Tibial artery (tissue), 4 donors: ENCODE measurements at regions not wholly inside any gene's neighbourhood (a gene's known extent, or its start where the extent isn't known, plus 50 kb on each side); places are given as distances from the start of the nearest gene placed in this dataset.

ENCODE experiments used
- DNase-seq, 2 donors: peaks; one replicate each; pipeline ENCODE4 v3.0.0-alpha.2; 2019
- H3K27ac ChIP-seq, 2 donors: fragments of 200-600 bp; sonication (generic) in 1 of 2; 1 replicate in 1 of 2; 2 replicates in 1 of 2; pipeline ENCODE4 v1.5.1; 2018 to 2019; ENCODE audit warnings: mild to moderate bottlenecking in 1 of 2
- H3K27me3 ChIP-seq, 2 donors: fragments of 200-600 bp; sonication (generic) in 1 of 2; one replicate each; pipeline versions ENCODE4 v1.5.1 to v1.6.0; 2016 to 2019
- H3K36me3 ChIP-seq, 3 donors: fragments of 200-600 bp; sonication (generic) in 2 of 3; one replicate each; pipeline ENCODE4 v1.5.1; 2016 to 2019; ENCODE audit warnings: mild to moderate bottlenecking in 2 of 3
- H3K4me1 ChIP-seq, 4 donors: fragments of 200-600 bp; sonication (generic) in 2 of 4; 1 replicate in 3 of 4; 2 replicates in 1 of 4; pipeline ENCODE4 v1.5.1; 2016 to 2019
- H3K4me3 ChIP-seq, 2 donors: fragments of 200-600 bp; sonication (generic) in 1 of 2; 1 replicate in 1 of 2; 2 replicates in 1 of 2; pipeline ENCODE4 v1.5.1; 2018 to 2019; ENCODE audit warnings: mild to moderate bottlenecking in 2 of 2
- H3K9me3 ChIP-seq, 3 donors: fragments of 200-600 bp; sonication (generic) in 1 of 3; one replicate each; pipeline ENCODE4 v1.5.1; 2016 to 2019
- CTCF ChIP-seq, 2 experiments: fragments of 200-600 bp in 1 of 2; fragments of 450-650 bp in 1 of 2; IDR thresholded peaks; one replicate each; pipeline ENCODE4 v1.5.1; 2017 to 2019; ENCODE audit warnings: antibody characterized with exemption in 2 of 2, mild to moderate bottlenecking in 1 of 2, moderate library complexity in 1 of 2
- intact Hi-C: fragments of 100-400 bp; cut with DNase I; formaldehyde crosslinking; loops from one replicate; pipeline ENCODE4 v1.15.0; 2023; ENCODE audit warnings: low total_unique reads

DNA sequence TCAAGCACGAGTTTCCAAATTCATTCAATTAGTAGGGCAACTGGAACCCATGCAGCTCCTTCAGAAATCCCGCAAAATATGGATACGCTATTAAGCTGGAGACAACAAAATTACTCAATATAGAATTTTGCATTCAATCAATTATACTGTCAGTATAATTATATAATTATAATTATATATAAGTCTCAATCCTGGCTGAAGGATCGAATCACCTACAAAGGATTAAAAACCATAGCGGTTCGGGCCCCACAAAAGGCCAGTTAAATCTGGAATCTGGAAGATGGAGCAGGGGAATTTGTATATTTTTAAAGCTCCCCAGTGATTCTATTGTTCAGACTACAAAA lies 55.7 kb downstream of the FHIP2A start:
- H3K27ac ChIP-seq, result no peak overlapping the region
- no peaks in the 10 kb centered on the region for H3K36me3 ChIP-seq
- intact Hi-C loops, result loop anchor here (10.0 kb wide), 1 partner anchor 888 kb away; no protein-coding TSS in a partner anchor
- peaks cover 0 to 3% of the 10 kb centered on the region in 2 donors for H3K27me3 ChIP-seq
- H3K9me3 ChIP-seq, result no peaks in the 10 kb centered on the region
- no peak overlapping the region for H3K4me3 ChIP-seq
- peaks cover 0 to 7% (median 2%) of the 10 kb centered on the region in 4 donors for H3K4me1 ChIP-seq
- no peak for DNase-seq
- TF ChIP-seq CTCF (IDR thresholded peaks at IDR 0.05), result no peak

DNA sequence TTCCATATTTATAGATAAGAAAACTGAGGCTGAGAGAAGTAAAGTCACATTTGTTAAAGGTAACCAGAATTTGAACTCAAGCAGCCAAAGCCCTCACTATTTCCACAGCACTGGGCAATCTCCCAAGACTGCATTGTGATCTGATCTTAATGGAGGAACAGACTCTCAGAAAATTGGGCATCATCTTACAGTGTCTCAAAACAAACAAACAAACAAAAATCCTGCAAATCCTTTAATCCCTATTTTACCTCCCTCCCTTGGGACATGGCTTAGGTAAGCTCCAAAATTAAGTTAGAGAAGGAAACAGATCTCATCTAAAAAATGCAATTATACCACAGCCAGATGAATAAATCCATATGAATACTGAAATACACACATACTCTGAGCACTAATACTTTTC lies 57.5 kb downstream of the FHIP2A start:
- no peak for DNase-seq
- H3K9me3 ChIP-seq, result no peaks in the 10 kb centered on the region
- intact Hi-C loops, result loop anchor here (10.0 kb wide), 1 partner anchor 886 kb away; no protein-coding TSS in a partner anchor
- peaks cover 0 to 7% (median 2%) of the 10 kb centered on the region in 4 donors for H3K4me1 ChIP-seq
- H3K4me3 ChIP-seq, result no peak overlapping the region
- H3K27me3 ChIP-seq, result peaks cover 0 to 3% of the 10 kb centered on the region in 2 donors
- no peak for TF ChIP-seq CTCF (IDR thresholded peaks at IDR 0.05)
- no peaks in the 10 kb centered on the region for H3K36me3 ChIP-seq
- no peak overlapping the region for H3K27ac ChIP-seq

GRCh38 chr10:114879541-114880158 lies 58.1 kb downstream of the FHIP2A start:
- Histone ChIP-seq H3K4me3 (no peak overlapping the region), H3K27me3 (peaks cover 0 to 3% of the 10 kb centered on the region in 2 donors), H3K9me3 (no peaks in the 10 kb centered on the region), H3K27ac (no peak overlapping the region), H3K4me1 (peaks cover 0 to 7% (median 2%) of the 10 kb centered on the region in 4 donors), H3K36me3 (no peaks in the 10 kb centered on the region)
- peak in 1 of 2 experiments; percentile 26 for TF ChIP-seq CTCF (IDR thresholded peaks at IDR 0.05)
- intact Hi-C loops, result loop anchor here (10.0 kb wide), 1 partner anchor 885 kb away; no protein-coding TSS in a partner anchor
- no peak for DNase-seq

DNA sequence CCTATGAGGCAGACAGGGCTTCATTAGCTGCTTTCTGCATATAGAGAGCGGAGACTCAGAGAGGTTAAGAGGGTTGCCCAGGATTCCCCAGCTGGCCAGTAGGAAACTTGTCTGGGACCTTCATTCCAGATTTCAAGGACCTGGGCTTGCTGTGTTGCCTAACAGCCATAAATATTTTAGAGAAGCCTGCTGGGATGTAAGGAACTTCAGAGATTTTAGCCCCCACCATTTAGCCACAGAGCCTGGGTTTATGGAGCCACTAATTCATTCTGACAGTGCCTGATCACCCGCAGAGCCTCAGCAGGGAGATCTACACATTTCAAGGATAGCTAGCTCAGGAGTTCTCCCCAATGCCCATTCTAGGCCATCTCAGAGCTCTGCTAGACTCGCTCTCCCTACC lies 56.6 kb upstream of the TRUB1 start:
- no peak overlapping the region for H3K4me3 ChIP-seq
- no peak overlapping the region for H3K27ac ChIP-seq
- intact Hi-C loops, result no loop called here
- H3K27me3 ChIP-seq, result no peaks in the 10 kb centered on the region
- no peaks in the 10 kb centered on the region for H3K9me3 ChIP-seq
- DNase-seq, result no peak
- H3K4me1 ChIP-seq, result peaks cover 0 to 7% (median 2%) of the 10 kb centered on the region in 4 donors
- no peak for TF ChIP-seq CTCF (IDR thresholded peaks at IDR 0.05)
- no peaks in the 10 kb centered on the region for H3K36me3 ChIP-seq

DNA sequence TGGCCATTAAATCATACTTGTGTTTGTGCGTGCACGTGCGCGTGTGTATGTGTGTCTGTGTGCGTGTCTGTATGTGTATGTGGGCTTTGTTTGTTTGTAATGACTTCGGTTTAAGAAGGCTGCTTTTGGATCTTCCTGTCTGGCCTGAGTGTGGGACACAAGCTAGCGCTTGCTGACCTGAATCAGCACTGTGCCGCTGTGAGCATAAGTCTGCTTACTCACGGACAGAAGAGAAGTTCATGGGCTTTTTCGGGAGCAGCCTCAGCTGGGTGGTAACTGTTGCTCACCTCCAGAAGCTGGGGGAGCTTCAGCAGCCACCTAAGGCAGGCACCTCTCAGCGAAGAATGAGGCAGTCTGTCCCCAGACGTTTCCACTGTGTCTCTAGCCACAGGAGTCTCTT lies 56.1 kb upstream of the TRUB1 start:
- no peak overlapping the region for H3K27ac ChIP-seq
- DNase-seq, result no peak
- H3K27me3 ChIP-seq, result no peaks in the 10 kb centered on the region
- TF ChIP-seq CTCF (IDR thresholded peaks at IDR 0.05), result no peak
- peaks cover 0 to 4% (median 2%) of the 10 kb centered on the region in 4 donors for H3K4me1 ChIP-seq
- no peaks in the 10 kb centered on the region for H3K9me3 ChIP-seq
- H3K4me3 ChIP-seq, result no peak overlapping the region
- intact Hi-C loops, result no loop called here
- no peaks in the 10 kb centered on the region for H3K36me3 ChIP-seq
